GM23338 (cell line): ENCODE measurements at regions not wholly inside any gene's neighbourhood (a gene's known extent, or its start where the extent isn't known, plus 50 kb on each side); places are given as distances from the start of the nearest gene placed in this dataset.

Experiments used
- ATAC-seq: fragments of 200-7000 bp; cut with Tn5 transposase; 3 replicates; pipeline ENCODE4 v1.9.1; 2020
- DNase-seq: peaks from one replicate; pipeline ENCODE4 v3.0.0-alpha.2; 2015; ENCODE audit warnings: low spot score
- H2AFZ ChIP-seq: fragments of 200-600 bp; sonication (generic); 2 replicates; pipeline ENCODE4 v1.8.0; 2016; ENCODE audit warnings: antibody characterized with exemption, mild to moderate bottlenecking, moderate library complexity
- H3F3A ChIP-seq: fragments of 200-600 bp; sonication (generic); replicated peaks from 2 replicates; pipeline ENCODE4 v1.8.0; 2017; ENCODE audit warnings: antibody characterized with exemption, mixed run types, low read depth
- H3K27ac ChIP-seq: fragments of 200-600 bp; sonication (generic); 2 replicates; pipeline ENCODE4 v1.6.1; 2016; ENCODE audit warnings: low read depth
- H3K27me3 ChIP-seq: fragments of 200-600 bp; sonication (generic); 2 replicates; pipeline ENCODE4 v1.8.0; 2016; ENCODE audit warnings: mild to moderate bottlenecking, mixed run types, moderate library complexity; ENCODE audit not compliant: insufficient read depth
- H3K36me3 ChIP-seq: fragments of 200-600 bp; sonication (generic); 2 replicates; pipeline ENCODE4 v1.8.0; 2016; ENCODE audit warnings: mild to moderate bottlenecking; ENCODE audit not compliant: insufficient read depth
- H3K4me1 ChIP-seq: fragments of 200-600 bp; sonication (generic); 2 replicates; pipeline ENCODE4 v1.8.0; 2016; ENCODE audit warnings: mild to moderate bottlenecking, moderate library complexity; ENCODE audit not compliant: insufficient read depth
- H3K4me2 ChIP-seq: fragments of 200-600 bp; sonication (generic); 2 replicates; pipeline ENCODE4 v1.7.1; 2017; ENCODE audit warnings: mixed run types
- H3K4me3 ChIP-seq: fragments of 200-600 bp; sonication (generic); 2 replicates; pipeline ENCODE4 v1.6.1; 2016; ENCODE audit warnings: mixed run types
- H3K79me2 ChIP-seq: fragments of 200-600 bp; sonication (generic); replicated peaks from 2 replicates; pipeline ENCODE4 v1.8.0; 2017; ENCODE audit warnings: mild to moderate bottlenecking; ENCODE audit not compliant: insufficient read depth
- H3K9me2 ChIP-seq: fragments of 200-600 bp; sonication (generic); 2 replicates; pipeline ENCODE4 v1.8.0; 2017; ENCODE audit not compliant: insufficient read depth
- H4K20me1 ChIP-seq: fragments of 200-600 bp; sonication (generic); replicated peaks from 2 replicates; pipeline ENCODE4 v1.8.0; 2017; ENCODE audit warnings: mild to moderate bottlenecking; ENCODE audit not compliant: insufficient read depth
- H3K27ac Mint-ChIP-seq: 2 replicates; pipeline ENCODE4 v1.8.0; 2020; ENCODE audit warnings: inconsistent platforms, mild to moderate bottlenecking, moderate library complexity, mixed read lengths
- H3K27me3 Mint-ChIP-seq: 3 replicates; pipeline ENCODE4 v1.8.0; 2022; ENCODE audit warnings: low read depth, mild to moderate bottlenecking, moderate library complexity, mixed read lengths, inconsistent platforms; ENCODE audit not compliant: insufficient read depth, poor library complexity
- H3K36me3 Mint-ChIP-seq: 3 replicates; pipeline ENCODE4 v1.8.0; 2021; ENCODE audit warnings: low read depth, mild to moderate bottlenecking, inconsistent platforms, moderate library complexity, mixed read lengths
- H3K4me1 Mint-ChIP-seq: 3 replicates; pipeline ENCODE4 v1.8.0; 2020; ENCODE audit warnings: mild to moderate bottlenecking, inconsistent platforms, mixed read lengths
- H3K4me3 Mint-ChIP-seq: 3 replicates; pipeline ENCODE4 v1.8.0; 2021; ENCODE audit warnings: moderate library complexity, mild to moderate bottlenecking, inconsistent platforms, mixed read lengths
- H3K9me3 Mint-ChIP-seq: 3 replicates; pipeline ENCODE4 v1.8.0; 2020; ENCODE audit warnings: moderate library complexity, mild to moderate bottlenecking, inconsistent platforms, mixed read lengths
- EZH2 ChIP-seq: fragments of 200-600 bp; sonication (generic); IDR thresholded peaks from one replicate; pipeline ENCODE4 v1.8.0; 2017; ENCODE audit warnings: antibody characterized with exemption, mild to moderate bottlenecking, low read depth; ENCODE audit not compliant: unreplicated experiment
- EZH2phosphoT487 ChIP-seq: fragments of 200-600 bp; sonication (generic); IDR thresholded peaks from one replicate; pipeline ENCODE4 v1.8.1; 2018; ENCODE audit warnings: antibody characterized with exemption; ENCODE audit not compliant: unreplicated experiment
- JUNB ChIP-seq: IDR thresholded peaks from one replicate; pipeline ENCODE4 v1.6.1; 2016; ENCODE audit warnings: antibody characterized with exemption; ENCODE audit not compliant: unreplicated experiment
- NANOG ChIP-seq: IDR thresholded peaks from 2 replicates; pipeline ENCODE4 v1.6.1; 2016; ENCODE audit warnings: antibody characterized with exemption, borderline replicate concordance
- ZNF331 ChIP-seq: fragments of 250-450 bp; sonication (Bioruptor Pico); IDR thresholded peaks from 2 replicates; pipeline ENCODE4 v1.5.0; 2020; ENCODE audit warnings: low read depth, mild to moderate bottlenecking, moderate library complexity
- ZNF462 ChIP-seq: fragments of 250-450 bp; sonication (Bioruptor Pico); IDR thresholded peaks from 2 replicates; pipeline ENCODE4 v1.5.0; 2020; ENCODE audit warnings: mild to moderate bottlenecking, moderate library complexity
- TF ChIP-seq, protein P1 (sequence below): IDR thresholded peaks from one replicate; pipeline ENCODE4 v1.6.1; 2018; ENCODE audit warnings: antibody characterized with exemption; ENCODE audit not compliant: unreplicated experiment

GRCh38 chr1:115462566-115463076, 124.6 kb upstream of the NGF start (continued):
- TF ChIP-seq ZNF462 (CRISPR knock-in tag) (no peak), JUNB (no peak), NANOG (no peak)

DNA sequence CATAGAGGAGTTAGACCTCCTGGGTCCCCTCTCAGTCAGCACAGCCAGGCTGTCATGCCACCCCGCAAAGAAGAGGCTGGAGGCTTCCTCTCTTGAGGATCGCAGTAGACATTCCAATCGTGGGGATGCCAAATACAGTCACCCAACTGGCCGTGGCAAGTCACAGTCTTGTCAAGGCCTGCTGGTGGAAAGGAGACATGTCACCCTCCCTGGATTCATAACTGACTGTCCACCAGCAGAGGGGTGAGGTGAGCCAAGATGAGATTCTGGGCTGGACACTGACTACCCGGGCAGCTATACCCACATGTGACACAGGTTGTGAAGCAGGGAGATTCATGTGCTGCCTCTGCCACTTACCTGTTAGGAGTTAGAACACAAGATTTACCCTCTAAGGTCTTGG, 123.5 kb upstream of the NGF start:
- H3K79me2 ChIP-seq, result no peaks in the 10 kb centered on the region
- H3K27ac Mint-ChIP-seq, result no peak overlapping the region
- H3K4me3 ChIP-seq, result no peak overlapping the region
- no peaks in the 10 kb centered on the region for H4K20me1 ChIP-seq
- no peak overlapping the region for H3K4me3 Mint-ChIP-seq
- no peaks in the 10 kb centered on the region for H3K27me3 Mint-ChIP-seq
- H3K9me2 ChIP-seq, result peaks cover 3% of the 10 kb centered on the region; the same call in 1 of the 2 replicates
- no peaks in the 10 kb centered on the region for H3K27me3 ChIP-seq
- H3K36me3 ChIP-seq, result no peaks in the 10 kb centered on the region; the same call in 1 of the 2 replicates
- TF ChIP-seq, protein P1, sequence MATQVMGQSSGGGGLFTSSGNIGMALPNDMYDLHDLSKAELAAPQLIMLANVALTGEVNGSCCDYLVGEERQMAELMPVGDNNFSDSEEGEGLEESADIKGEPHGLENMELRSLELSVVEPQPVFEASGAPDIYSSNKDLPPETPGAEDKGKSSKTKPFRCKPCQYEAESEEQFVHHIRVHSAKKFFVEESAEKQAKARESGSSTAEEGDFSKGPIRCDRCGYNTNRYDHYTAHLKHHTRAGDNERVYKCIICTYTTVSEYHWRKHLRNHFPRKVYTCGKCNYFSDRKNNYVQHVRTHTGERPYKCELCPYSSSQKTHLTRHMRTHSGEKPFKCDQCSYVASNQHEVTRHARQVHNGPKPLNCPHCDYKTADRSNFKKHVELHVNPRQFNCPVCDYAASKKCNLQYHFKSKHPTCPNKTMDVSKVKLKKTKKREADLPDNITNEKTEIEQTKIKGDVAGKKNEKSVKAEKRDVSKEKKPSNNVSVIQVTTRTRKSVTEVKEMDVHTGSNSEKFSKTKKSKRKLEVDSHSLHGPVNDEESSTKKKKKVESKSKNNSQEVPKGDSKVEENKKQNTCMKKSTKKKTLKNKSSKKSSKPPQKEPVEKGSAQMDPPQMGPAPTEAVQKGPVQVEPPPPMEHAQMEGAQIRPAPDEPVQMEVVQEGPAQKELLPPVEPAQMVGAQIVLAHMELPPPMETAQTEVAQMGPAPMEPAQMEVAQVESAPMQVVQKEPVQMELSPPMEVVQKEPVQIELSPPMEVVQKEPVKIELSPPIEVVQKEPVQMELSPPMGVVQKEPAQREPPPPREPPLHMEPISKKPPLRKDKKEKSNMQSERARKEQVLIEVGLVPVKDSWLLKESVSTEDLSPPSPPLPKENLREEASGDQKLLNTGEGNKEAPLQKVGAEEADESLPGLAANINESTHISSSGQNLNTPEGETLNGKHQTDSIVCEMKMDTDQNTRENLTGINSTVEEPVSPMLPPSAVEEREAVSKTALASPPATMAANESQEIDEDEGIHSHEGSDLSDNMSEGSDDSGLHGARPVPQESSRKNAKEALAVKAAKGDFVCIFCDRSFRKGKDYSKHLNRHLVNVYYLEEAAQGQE, result no peak
- no peak for TF ChIP-seq ZNF331 (CRISPR knock-in tag)
- no peak for TF ChIP-seq EZH2phosphoT487
- no peak for TF ChIP-seq JUNB
- TF ChIP-seq EZH2, result no peak
- no peak for DNase-seq
- ATAC-seq, result no peak
- H3K9me3 Mint-ChIP-seq, result no peaks in the 10 kb centered on the region
- no peaks in the 10 kb centered on the region for H3K4me1 ChIP-seq
- no peak overlapping the region for H3K27ac ChIP-seq
- H3K4me2 ChIP-seq, result no peak overlapping the region
- H3K4me1 Mint-ChIP-seq, result no peaks in the 10 kb centered on the region; the same call in 2 of the 3 replicates
- H2AFZ ChIP-seq, result no peak overlapping the region
- H3K36me3 Mint-ChIP-seq, result no peaks in the 10 kb centered on the region
- no peaks in the 10 kb centered on the region for H3F3A ChIP-seq
